ENCODE measurements at regions not wholly inside any gene's neighbourhood (a gene's known extent, or its start where the extent isn't known, plus 50 kb on each side); places are given as distances from the start of the nearest gene placed in this dataset.

DNA sequence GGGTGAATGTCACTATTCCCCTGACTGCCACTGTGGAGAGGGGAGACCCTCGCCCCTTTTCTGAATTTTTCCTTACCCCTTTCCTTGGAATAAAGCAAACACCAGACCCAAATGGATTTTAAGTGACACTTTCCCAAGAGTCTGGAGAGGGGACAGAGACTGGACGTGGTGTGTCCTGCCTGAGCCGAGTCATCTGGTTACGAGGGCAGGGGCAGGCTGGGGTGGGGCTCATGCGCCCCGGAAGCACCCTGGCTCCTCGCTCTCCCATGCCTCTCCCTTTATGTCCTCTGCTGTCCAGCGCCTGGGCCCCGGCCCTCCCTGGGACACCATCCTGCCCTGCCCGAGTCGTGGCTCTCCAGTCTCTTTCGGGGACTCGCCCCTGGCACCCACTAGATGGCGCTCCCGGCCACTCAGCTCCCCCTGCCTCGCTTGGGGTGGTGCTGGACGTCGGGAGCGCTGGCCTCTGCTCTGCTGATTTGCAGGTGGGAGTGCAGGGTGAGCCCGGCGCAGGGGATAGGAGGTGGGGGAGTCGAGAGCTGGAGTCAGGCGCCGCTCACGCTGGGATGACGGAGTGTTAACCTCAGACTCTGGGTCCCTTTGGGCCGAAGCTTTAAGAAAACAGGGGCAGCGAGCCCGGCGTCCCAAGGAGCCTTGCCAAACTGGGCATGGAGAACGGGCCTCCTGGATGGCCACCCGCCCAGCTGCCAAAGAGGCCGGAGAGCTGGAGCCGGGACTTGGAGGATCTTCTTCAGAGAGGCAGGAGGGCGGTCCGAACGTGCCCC lies 89.8 kb downstream of the RPS6KA4 start:
- TF ChIP-seq, protein P1, sequence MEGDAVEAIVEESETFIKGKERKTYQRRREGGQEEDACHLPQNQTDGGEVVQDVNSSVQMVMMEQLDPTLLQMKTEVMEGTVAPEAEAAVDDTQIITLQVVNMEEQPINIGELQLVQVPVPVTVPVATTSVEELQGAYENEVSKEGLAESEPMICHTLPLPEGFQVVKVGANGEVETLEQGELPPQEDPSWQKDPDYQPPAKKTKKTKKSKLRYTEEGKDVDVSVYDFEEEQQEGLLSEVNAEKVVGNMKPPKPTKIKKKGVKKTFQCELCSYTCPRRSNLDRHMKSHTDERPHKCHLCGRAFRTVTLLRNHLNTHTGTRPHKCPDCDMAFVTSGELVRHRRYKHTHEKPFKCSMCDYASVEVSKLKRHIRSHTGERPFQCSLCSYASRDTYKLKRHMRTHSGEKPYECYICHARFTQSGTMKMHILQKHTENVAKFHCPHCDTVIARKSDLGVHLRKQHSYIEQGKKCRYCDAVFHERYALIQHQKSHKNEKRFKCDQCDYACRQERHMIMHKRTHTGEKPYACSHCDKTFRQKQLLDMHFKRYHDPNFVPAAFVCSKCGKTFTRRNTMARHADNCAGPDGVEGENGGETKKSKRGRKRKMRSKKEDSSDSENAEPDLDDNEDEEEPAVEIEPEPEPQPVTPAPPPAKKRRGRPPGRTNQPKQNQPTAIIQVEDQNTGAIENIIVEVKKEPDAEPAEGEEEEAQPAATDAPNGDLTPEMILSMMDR (IDR thresholded peaks at IDR 0.05) = no peak
- TF ChIP-seq POLR2A (IDR thresholded peaks at IDR 0.05) = no peak
- peak; percentile 56 to 96 for DNase-seq (ENCODE audit: low spot score in 2 of 2)
- intact Hi-C loops (cut with DNase I; ENCODE audit: low total_unique reads) = no loop called here
- no peak overlapping the region for H3K4me3 ChIP-seq (ENCODE audit: low read depth, poor library complexity, severe bottlenecking)
- 1 to 3% methylated on average over 22 to 31 of the region's 37 CpGs for WGBS, 2 donors

DNA sequence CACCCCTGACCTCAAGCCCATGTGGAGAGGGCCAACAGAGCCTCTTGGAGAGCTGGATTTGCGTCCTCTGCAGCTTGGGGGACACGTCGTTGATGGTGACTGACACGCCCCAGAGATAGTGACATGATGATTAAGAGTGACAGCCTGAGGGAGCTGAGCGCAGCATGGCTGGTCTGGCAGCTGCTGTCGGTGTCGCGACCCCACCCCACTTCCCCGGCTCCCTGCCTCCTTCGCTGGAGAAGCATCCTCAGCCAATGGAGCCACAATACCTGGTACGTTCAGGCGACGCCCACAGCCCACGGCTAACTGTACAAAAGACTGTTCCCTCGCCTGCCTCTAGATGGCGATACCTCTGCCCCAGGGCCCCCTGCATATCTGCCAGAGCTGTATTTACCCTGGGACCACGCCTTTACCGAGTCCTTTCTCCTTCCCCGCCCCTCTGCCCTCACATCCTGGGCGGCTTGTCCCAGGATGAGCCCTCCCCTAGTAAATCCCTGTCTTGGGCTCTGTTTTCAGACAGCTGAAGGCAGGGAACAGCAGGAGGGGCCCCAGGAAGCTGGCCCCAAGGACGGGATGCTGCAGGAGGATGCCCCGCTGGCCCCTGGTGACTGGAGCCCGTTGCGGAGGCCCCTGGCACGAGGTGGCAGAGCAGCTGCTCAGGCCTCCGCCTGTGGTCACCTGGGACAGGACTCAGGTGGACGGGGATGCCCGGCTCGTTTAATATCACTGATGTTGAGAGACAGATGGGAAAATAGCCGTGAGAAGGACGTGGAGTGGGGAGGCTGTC lies 90.6 kb downstream of the RPS6KA4 start:
- TF ChIP-seq POLR2A (IDR thresholded peaks at IDR 0.05) = no peak
- TF ChIP-seq, protein P1 (IDR thresholded peaks at IDR 0.05) = no peak
- DNase-seq (ENCODE audit: low spot score in 2 of 2) = peak; percentile 31 to 88
- WGBS, 2 donors = 23 to 24% methylated on average over 24 to 31 of the region's 31 CpGs
- intact Hi-C loops (cut with DNase I; ENCODE audit: low total_unique reads) = no loop called here
- no peak overlapping the region for H3K4me3 ChIP-seq (ENCODE audit: low read depth, poor library complexity, severe bottlenecking)

DNA sequence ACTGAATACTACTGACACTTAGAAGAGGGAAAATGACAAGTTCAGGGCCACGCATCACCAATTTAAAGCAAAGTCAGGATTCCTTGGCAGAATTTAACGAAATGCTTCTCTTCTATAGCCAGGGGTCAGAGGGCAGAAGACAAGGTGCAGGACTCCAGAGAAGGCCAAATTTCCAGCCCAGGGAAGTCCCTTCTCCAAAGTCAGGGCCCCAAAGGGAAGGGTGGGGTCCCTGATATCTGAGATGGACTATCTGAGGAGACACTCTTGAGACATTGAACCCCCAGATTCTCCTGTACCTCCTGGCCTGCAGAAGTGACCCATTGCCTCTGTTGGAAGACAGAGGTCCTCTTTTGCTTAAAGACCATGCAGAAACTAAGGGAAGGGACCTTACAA lies 91.2 kb downstream of the RPS6KA4 start:
- TF ChIP-seq, protein P1 (IDR thresholded peaks at IDR 0.05) = no peak
- TF ChIP-seq POLR2A (IDR thresholded peaks at IDR 0.05) = no peak
- no peak overlapping the region for H3K4me3 ChIP-seq (ENCODE audit: low read depth, poor library complexity, severe bottlenecking)
- intact Hi-C loops (cut with DNase I; ENCODE audit: low total_unique reads) = no loop called here
- no peak for DNase-seq (ENCODE audit: low spot score in 2 of 2)
- WGBS, 2 donors = 93% methylated on average over 2 of the region's 2 CpGs

DNA sequence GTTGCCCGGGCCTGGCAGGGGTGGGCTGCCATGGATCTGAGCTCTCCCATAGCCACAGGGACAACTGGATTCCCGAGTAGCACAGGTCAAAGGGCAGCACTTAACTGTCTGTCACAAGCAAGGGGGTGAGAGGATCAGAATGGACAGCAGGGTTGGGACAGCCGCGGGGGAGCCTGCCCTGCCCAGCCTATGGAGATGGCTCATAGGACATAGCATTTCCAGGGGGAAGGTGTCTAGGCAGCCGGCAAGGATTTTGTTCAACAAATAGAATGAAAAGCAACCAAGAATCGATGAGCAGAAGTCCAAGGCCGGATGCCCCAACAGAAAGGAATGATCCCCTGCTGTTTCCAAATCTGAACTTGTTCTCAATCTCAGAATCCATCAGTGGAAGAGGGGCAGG lies 92.9 kb downstream of the RPS6KA4 start:
- intact Hi-C loops (cut with DNase I; ENCODE audit: low total_unique reads) = no loop called here
- no peak overlapping the region for H3K4me3 ChIP-seq (ENCODE audit: low read depth, poor library complexity, severe bottlenecking)
- TF ChIP-seq, protein P1 (IDR thresholded peaks at IDR 0.05) = no peak
- no peak for TF ChIP-seq POLR2A (IDR thresholded peaks at IDR 0.05)
- no peak for DNase-seq (ENCODE audit: low spot score in 2 of 2)
- 70 to 75% methylated on average over 7 of the region's 7 CpGs for WGBS, 2 donors

DNA sequence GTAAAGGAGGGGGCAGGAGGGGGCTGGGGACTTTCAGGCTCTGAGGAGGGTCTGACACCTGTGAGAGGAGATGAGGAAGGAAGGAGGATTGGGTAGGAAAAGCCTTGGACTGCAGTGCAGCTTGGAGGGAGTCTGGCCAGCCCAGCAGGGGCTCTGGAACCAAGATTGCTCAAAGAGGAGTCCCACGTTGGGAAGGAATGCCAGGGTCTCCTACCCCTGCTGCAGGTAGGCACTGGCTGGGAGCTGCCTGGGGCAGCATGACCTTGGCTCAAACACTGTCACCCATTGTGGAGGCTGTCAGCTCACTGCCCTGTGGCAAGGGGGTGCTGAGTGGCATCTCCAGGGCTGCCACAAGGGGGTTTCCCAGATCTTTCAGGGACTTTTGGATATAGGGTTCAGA lies 94.5 kb downstream of the RPS6KA4 start:
- no peak overlapping the region for H3K4me3 ChIP-seq (ENCODE audit: low read depth, poor library complexity, severe bottlenecking)
- no peak for DNase-seq (ENCODE audit: low spot score in 2 of 2)
- 77 to 80% methylated on average over 1 of the region's 1 CpG for WGBS, 2 donors
- no peak for TF ChIP-seq POLR2A (IDR thresholded peaks at IDR 0.05)
- TF ChIP-seq, protein P1 (IDR thresholded peaks at IDR 0.05) = no peak
- intact Hi-C loops (cut with DNase I; ENCODE audit: low total_unique reads) = no loop called here

All from lower leg skin (tissue), 4 donors.